Natural killer cell (primary cell): ENCODE measurements at regions not wholly inside any gene's neighbourhood (a gene's known extent, or its start where the extent isn't known, plus 50 kb on each side); places are given as distances from the start of the nearest gene placed in this dataset.
"Not testable (repeated sequence)": the region's sequence is repeated elsewhere in the genome, so short reads cannot be mapped to it uniquely, and the experiment has no call there.

ENCODE experiments used
- ATAC-seq, 3 donors: fragments of 150-1000 bp in 2 of 3; fragments of 200-7000 bp in 1 of 3; cut with Tn5 transposase; 1 replicate in 1 of 3; 2 replicates in 2 of 3; pipeline ENCODE4 v1.10.0; 2021; ENCODE audit warnings: mild to moderate bottlenecking in 2 of 3, moderate library complexity in 2 of 3
- DNase-seq, 2 donors: peaks; one replicate each; pipeline versions ENCODE4 v3.0.0 to v3.0.0-alpha.2; 2013 to 2021; ENCODE audit warnings: mixed read lengths in 1 of 2
- H3K27ac ChIP-seq: one replicate; pipeline ENCODE4 v1.5.1; 2013; ENCODE audit warnings: mild to moderate bottlenecking, low read length
- H3K27me3 ChIP-seq: one replicate; pipeline ENCODE4 v1.6.1; 2013; ENCODE audit warnings: low read length; ENCODE audit not compliant: control insufficient read depth, insufficient read depth
- H3K36me3 ChIP-seq: one replicate; pipeline ENCODE4 v1.6.1; 2013; ENCODE audit warnings: low read length; ENCODE audit not compliant: control insufficient read depth, insufficient read depth
- H3K4me1 ChIP-seq: one replicate; pipeline ENCODE4 v1.6.1; 2013; ENCODE audit warnings: low read length; ENCODE audit not compliant: control insufficient read depth, insufficient read depth
- H3K4me3 ChIP-seq: one replicate; pipeline ENCODE4 v1.5.1; 2013; ENCODE audit warnings: low read length
- H3K9me3 ChIP-seq: one replicate; pipeline ENCODE4 v1.6.1; 2013; ENCODE audit warnings: low read length; ENCODE audit not compliant: control insufficient read depth, insufficient read depth
- H3K27ac Mint-ChIP-seq, 2 donors: one replicate each; pipeline ENCODE4 v1.8.0; 2022; ENCODE audit warnings: mild to moderate bottlenecking in 2 of 2, mixed read lengths in 2 of 2, moderate library complexity in 1 of 2
- H3K27me3 Mint-ChIP-seq, 2 donors: one replicate each; pipeline ENCODE4 v1.8.0; 2022; ENCODE audit warnings: low read depth in 2 of 2, mixed read lengths in 2 of 2
- H3K36me3 Mint-ChIP-seq: one replicate; pipeline ENCODE4 v1.8.0; 2022; ENCODE audit warnings: mixed read lengths
- H3K4me1 Mint-ChIP-seq, 2 donors: one replicate each; pipeline ENCODE4 v1.8.0; 2022; ENCODE audit warnings: mixed read lengths in 2 of 2
- H3K4me3 Mint-ChIP-seq: one replicate; pipeline ENCODE4 v1.8.0; 2022; ENCODE audit warnings: mild to moderate bottlenecking, moderate library complexity, mixed read lengths
- H3K9me3 Mint-ChIP-seq, 2 donors: one replicate each; pipeline ENCODE4 v1.8.0; 2022; ENCODE audit warnings: mixed read lengths in 2 of 2
- WGBS: methylation state at CpG from one replicate; pipeline ENCODE4 v1.1.7; 2013; ENCODE audit warnings: missing lambda C conversion rate; ENCODE audit not compliant: insufficient coverage; 5-methylcytosine and 5-hydroxymethylcytosine counted together
- intact Hi-C: fragments of 100-400 bp; cut with micrococcal nuclease; formaldehyde crosslinking; loops from one replicate; pipeline ENCODE4 v1.14.2; 2022

GRCh38 chr18:15061289-15061896 lies 313.4 kb downstream of the ANKRD30B start:
- H3K4me3 Mint-ChIP-seq, DNase-seq, H3K36me3 Mint-ChIP-seq, H3K9me3 Mint-ChIP-seq, ATAC-seq, H3K4me1 Mint-ChIP-seq, H3K9me3 ChIP-seq, H3K4me1 ChIP-seq, H3K36me3 ChIP-seq, H3K27ac ChIP-seq, H3K27me3 Mint-ChIP-seq, intact Hi-C loops, H3K27me3 ChIP-seq, H3K4me3 ChIP-seq, H3K27ac Mint-ChIP-seq: not testable (repeated sequence)
- WGBS = 82% methylated on average over 9 of the region's 9 CpGs

- DNase-seq, H3K4me1 ChIP-seq, H3K4me1 Mint-ChIP-seq, H3K4me3 Mint-ChIP-seq, H3K4me3 ChIP-seq, H3K27me3 Mint-ChIP-seq, H3K36me3 Mint-ChIP-seq, H3K9me3 ChIP-seq, H3K27ac Mint-ChIP-seq, H3K36me3 ChIP-seq, ATAC-seq, H3K27ac ChIP-seq, intact Hi-C loops, H3K27me3 ChIP-seq: not testable (repeated sequence)
- peaks cover 4 to 10% of the 10 kb centered on the region in 2 donors for H3K9me3 Mint-ChIP-seq
- WGBS = 92% methylated on average over 2 of the region's 2 CpGs
These were observed 318.5 kb downstream of the ANKRD30B start for GRCh38 chr18:15066434-15066833.

GRCh38 chr18:15071311-15071710 lies 323.3 kb downstream of the ANKRD30B start:
- H3K4me1 Mint-ChIP-seq, H3K27ac Mint-ChIP-seq, H3K36me3 ChIP-seq, ATAC-seq, DNase-seq, H3K36me3 Mint-ChIP-seq, H3K27me3 ChIP-seq, intact Hi-C loops, H3K9me3 ChIP-seq, H3K27me3 Mint-ChIP-seq, H3K4me3 ChIP-seq, H3K4me1 ChIP-seq, H3K27ac ChIP-seq, H3K4me3 Mint-ChIP-seq: not testable (repeated sequence)
- 78% methylated on average over 2 of the region's 2 CpGs for WGBS
- peaks cover 5 to 13% of the 10 kb centered on the region in 2 donors for H3K9me3 Mint-ChIP-seq
